HG03103 (cell line): ENCODE measurements at regions not wholly inside any gene's neighbourhood (a gene's known extent, or its start where the extent isn't known, plus 50 kb on each side); places are given as distances from the start of the nearest gene placed in this dataset.

ENCODE experiments used
- ATAC-seq: cut with Tn5 transposase; IDR thresholded peaks from one replicate; pipeline ENCODE4 v1.9.1; 2021; ENCODE audit warnings: low read depth; ENCODE audit not compliant: unreplicated experiment

DNA sequence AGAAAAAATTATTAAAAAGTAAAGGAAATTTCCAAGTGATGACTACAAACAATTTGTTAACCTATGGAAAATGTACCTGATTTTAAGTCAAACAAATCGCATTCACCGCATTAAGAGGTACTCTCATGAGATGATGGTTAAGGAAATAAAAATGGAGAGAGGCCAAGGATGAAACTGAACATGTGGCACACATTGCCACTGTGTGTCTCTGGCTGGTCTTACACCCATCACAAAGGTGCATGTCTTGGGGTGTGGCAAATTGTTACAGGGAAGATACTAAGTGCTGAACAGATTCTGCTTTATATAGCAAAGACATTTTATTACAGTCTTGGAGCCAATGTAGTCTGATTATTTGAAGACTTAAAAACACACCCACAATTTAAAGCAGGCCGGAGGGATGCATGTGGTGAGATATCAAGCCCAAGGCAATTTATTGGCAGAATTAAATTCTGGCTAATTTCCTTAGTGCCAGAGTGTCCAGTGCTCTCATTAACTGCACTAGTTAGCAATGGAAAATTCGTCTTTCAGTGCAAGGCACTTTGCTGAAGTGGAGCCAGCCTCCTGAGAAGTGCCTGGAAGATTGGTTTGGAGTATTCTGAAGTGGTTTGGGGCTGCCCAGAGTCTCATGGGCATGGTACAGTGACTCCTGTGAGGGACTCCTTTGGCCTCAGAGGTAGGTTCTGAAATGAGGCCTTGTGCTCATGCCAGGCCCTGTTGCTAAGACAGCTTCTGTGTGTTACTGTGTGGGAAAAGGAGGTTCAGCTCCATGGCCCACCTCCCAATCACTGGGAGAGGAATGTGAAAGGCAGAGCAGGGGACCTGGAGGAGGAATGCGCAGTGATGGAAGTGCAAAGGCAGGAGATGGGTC lies 166.9 kb downstream of the BRMS1L start:
- ATAC-seq, result no peak

- no peak for ATAC-seq
These were observed 165.2 kb downstream of the BRMS1L start for GRCh38 chr14:35991356-35991755.

- ATAC-seq, result no peak
These were observed 163.6 kb downstream of the BRMS1L start for GRCh38 chr14:35989736-35990135.

DNA sequence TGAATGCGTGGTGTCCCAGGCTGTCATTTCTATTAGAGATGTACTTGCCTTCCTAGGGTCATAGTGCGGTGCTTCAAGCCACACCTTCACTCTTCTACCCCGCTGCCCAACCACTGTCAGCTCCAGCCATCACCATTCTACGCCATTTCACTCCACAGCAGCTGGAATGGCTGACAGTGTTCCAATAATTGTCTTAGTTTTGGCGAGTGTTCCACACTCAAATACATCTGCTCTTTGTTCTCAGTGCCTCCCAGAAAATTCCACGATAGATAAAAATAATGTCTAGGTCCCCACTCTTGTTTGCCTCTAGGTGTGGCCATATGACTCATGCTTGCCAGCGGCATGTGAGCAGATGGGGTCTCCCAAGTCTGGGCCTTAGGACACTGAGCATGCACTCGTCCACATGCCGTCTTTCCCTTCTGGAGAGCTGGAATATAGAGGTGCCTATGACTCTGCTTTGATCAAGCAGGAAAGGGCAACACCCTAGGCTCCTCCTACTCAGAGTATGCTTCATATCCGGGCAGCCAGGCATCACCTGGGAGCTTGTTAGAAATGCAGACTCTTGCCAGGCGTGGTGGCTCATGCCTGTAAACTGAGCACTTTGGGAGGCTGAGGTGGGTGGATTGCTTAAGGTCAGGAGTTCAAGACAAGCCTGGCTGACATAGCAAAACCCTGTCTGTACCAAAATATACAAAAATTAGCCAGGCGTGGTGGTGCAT lies 163.0 kb downstream of the BRMS1L start:
- ATAC-seq, result no peak

- ATAC-seq, result no peak
These were observed 162.4 kb downstream of the BRMS1L start for GRCh38 chr14:35988550-35988949.

DNA sequence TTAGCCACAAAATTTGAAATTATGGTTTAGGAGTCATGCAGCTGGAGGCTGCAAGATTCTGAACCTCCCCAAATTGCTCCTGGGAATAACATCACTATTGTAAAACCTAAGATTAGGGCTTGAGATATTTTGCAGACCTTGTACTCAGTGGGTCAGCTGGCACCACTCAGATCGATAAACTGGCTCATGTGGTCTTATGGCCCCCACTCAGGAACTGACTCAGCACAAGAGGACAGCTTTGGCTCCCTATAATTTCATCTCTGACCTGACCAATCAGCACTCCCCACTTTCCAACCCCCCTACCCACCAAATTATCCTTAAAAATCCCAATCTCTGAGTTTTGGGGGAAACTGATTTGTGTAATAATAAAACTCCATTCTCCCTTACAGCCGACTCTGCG lies 161.6 kb downstream of the BRMS1L start:
- no peak for ATAC-seq

- no peak for ATAC-seq
These were observed 160.1 kb downstream of the BRMS1L start for GRCh38 chr14:35986219-35986573.

DNA sequence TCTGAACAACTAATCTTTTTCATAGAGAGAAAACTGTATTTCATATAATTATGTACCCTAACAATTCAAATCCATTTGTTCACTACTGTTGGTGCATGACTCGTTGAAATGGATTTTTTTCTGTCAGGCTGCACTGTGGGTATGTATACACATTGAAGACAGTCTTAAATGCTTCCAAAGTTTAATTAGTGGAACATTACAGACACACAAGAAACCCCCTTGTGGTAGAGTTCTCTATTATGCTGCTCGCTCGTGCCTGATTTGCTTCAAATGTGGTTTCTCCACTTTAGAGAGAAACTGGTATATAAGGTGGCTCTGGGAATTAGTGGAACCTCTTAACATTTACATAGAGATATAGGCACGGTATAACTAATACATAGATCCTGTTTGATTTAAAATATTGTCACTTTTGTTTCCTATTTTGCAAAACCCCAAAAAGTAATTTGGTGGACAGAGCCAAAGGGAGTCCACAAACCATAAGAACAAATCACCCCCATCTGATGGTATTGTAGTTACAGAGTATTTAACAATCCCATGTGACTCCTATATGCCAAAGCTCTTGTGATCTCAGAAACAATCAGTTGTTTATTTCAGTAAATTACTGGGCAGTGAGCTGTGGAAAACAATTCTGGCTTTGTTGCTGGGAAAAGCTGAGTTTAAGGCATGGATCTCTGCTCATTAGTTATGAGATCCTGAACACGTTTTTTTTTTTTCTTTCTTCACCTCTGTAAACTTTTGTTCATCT lies 159.5 kb downstream of the BRMS1L start:
- no peak for ATAC-seq

GRCh38 chr14:35979531-35979930 lies 153.4 kb downstream of the BRMS1L start:
- no peak for ATAC-seq

GRCh38 chr14:35978561-35978960 lies 152.4 kb downstream of the BRMS1L start:
- no peak for ATAC-seq

DNA sequence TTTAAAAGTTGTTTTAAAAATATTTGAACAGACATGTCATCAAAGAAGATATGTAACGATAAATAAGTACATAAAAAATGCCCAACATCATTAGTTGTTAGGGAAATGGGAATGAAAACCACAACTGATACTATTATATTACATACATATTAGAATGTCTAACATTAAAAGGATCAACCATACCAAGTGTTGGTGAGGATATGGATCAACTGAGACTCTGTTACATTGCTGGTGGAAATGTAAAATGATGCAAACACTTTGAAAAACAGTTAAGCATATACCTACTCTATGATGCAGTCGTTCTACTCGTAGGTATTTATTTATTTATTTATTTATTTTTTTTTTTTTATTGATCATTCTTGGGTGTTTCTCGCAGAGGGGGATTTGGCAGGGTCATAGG lies 149.7 kb downstream of the BRMS1L start:
- ATAC-seq, result no peak

DNA sequence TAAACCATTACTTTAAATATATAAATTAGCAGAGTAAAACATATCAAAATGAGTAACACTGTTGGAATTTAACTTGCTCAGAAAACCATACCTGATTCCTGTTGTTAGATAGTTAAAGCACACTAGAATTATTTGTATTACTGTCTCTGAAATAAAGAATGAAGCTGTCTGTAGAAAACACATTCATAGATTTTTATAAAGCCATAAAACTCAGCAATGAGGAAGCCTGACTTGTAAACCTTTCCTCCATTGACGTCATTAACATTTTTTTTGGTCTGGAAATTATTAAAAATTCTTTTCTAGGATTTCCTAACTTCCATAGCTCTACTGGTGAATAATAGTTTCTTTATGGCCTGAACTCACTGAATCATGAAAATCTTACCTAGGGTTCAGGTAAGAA lies 147.6 kb downstream of the BRMS1L start:
- no peak for ATAC-seq

DNA sequence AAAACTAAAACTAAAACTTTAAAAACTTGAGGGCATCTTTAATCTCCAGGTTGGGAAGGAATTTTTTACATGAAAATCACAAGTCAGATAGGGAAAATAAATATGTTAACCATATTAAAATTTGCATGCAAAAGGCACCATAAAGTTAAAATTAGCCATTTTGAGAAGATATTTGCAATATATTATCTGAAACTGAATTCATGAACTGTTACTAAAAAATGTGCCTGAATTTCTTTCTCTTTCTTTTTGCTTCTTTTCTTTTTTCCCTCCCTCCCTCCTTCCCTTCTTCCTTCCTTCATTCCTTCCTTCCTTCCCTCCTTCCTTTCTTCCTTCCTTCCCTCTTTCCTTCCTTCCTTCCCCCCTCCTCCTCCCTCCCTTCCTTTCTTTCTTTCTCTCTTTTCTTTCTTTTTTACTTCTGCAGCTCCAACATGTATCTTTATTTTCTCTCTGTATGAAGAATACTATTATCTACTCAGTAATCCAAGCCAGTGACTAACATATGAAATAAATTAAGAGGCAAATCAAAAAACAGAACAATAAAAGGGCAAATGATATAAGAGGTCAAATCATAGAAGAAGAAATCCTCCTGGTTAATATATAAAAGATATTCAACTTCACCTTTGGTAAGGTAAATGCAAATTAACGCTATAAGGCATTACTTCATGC lies 146.0 kb downstream of the BRMS1L start:
- ATAC-seq, result no peak

GRCh38 chr14:35969310-35969709 lies 143.2 kb downstream of the BRMS1L start:
- no peak for ATAC-seq

GRCh38 chr14:35965400-35965799 lies 139.3 kb downstream of the BRMS1L start:
- no peak for ATAC-seq

- no peak for ATAC-seq
These were observed 138.7 kb downstream of the BRMS1L start for GRCh38 chr14:35964697-35965286.

- no peak for ATAC-seq
These were observed 137.1 kb downstream of the BRMS1L start for GRCh38 chr14:35963209-35963608.

GRCh38 chr14:35961697-35962274 lies 135.6 kb downstream of the BRMS1L start:
- no peak for ATAC-seq

DNA sequence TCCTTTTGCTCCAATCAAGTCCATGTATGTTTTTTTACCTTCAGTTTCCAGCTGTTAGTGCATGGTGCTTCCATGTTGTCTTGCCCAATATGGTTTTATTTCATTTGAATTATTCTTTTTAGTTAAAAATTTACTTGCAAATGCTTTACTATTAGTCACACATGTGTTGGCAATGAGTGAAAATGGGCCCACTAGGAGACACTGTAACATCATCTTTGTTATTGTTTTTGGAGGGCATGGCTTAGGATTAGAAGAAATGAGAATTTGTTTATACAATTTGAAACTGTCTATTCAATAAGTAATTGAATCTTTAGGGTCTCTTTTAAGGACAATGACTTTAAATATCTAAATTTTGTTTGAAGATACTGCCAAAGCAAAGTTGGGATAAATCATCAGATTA lies 133.7 kb downstream of the BRMS1L start:
- ATAC-seq, result no peak

- no peak for ATAC-seq
These were observed 132.4 kb downstream of the BRMS1L start for GRCh38 chr14:35958499-35958898.
